ENCODE measurements at regions not wholly inside any gene's neighbourhood (a gene's known extent, or its start where the extent isn't known, plus 50 kb on each side); places are given as distances from the start of the nearest gene placed in this dataset.

DNA sequence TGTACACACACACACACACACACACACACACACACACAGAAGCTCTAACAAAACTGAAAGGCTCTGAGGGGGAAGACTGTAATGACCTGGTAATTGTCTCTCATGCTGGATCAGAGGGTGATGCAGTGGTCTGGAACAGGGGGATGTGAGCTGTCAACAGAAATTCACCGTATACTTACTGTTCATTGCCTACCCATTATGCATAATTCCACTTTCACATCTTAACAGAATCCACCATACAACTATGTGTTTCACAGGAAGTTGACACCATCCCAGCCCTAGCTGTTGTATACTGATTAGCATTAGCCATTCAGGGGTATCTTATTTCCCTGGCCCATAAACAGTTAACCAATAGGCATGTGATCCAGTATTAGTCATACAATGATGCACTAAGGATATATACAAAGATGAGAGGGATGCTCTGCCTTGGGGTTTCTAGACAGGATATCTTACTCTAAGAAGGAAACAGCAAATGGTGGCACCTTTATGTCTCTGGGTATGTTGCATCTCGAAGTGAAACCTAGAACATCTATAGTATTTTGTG lies 396.5 kb upstream of the BRINP1 start:
- no peak for ATAC-seq

DNA sequence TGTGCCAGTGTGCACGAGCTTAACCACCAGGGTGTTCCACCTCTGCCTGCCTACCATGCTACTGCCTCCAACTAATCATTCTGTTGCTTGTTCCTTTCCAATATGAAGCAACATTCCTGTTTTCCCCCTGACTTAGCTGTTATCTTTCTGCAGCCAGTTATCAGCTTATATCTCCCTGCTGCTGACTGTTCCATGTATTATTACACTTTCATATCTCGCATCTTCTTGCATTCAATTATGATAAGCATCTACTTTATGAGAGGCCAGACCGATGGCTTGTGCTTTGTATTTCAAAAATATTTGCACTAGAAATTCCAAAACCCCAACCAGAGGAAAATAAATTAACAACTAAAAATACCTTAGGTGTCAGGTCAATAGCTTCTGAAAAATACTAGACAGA lies 394.0 kb upstream of the BRINP1 start:
- Mint-ChIP-seq H3K4me1 (peaks cover 10% of the 10 kb centered on the region), H3K27me3 (peaks cover 9% of the 10 kb centered on the region), H3K9me3 (no peaks in the 10 kb centered on the region), H3K4me3 (no peak overlapping the region), H3K27ac (no peak overlapping the region), H3K36me3 (no peaks in the 10 kb centered on the region)
- ATAC-seq: no peak

More for the DNA sequence above, 396.5 kb upstream of the BRINP1 start:
- Mint-ChIP-seq H3K27me3 (no peaks in the 10 kb centered on the region), H3K36me3 (no peaks in the 10 kb centered on the region), H3K9me3 (no peaks in the 10 kb centered on the region), H3K4me3 (no peak overlapping the region), H3K4me1 (peaks cover 10% of the 10 kb centered on the region), H3K27ac (no peak overlapping the region)

DNA sequence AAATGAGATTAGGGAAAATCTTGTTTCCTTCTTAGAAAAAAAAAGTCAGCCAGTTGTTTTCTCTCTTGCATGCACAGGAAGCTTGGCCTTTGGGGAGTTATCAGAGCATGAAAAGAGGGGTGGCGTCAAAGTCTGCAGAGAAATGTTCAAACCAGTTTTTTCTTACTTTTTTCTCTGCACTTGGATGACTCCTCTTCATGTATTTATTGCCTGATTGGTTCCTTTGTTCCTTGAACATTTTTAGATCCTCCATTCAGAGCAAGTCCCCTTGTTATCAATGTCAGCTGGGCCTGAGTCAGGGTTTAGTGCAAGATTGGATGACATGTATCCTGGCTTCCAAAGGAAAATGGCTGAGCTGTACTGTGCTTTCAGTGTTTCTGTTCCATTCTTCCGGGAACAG lies 392.6 kb upstream of the BRINP1 start:
- ATAC-seq: peak; percentile 78
- Mint-ChIP-seq H3K27ac (peak overlapping the region; percentile 72), H3K4me1 (peaks cover 10% of the 10 kb centered on the region), H3K4me3 (peak overlapping the region; percentile 30), H3K36me3 (no peaks in the 10 kb centered on the region), H3K27me3 (peaks cover 23% of the 10 kb centered on the region), H3K9me3 (no peaks in the 10 kb centered on the region)

DNA sequence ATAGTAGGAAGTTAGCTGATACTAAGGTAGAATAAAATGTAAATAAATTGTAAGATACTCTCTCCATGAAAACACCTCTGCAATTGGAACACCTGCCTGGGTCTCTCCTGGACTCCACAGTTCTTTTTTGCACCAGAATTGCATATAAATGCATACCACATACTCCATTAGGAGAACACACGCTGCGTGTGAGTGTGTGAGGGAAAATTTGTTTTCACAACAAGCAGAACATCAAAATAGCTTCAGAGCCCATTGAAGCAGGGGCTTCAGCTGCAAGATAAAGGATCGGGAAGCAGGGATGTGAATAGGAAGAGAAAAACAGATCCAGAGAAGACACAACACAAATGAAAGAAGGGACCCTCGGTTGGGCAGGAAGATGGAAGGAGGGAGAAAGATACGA lies 389.8 kb upstream of the BRINP1 start:
- Mint-ChIP-seq H3K9me3 (no peaks in the 10 kb centered on the region), H3K4me3 (no peak overlapping the region), H3K36me3 (no peaks in the 10 kb centered on the region), H3K27ac (no peak overlapping the region), H3K4me1 (peaks cover 10% of the 10 kb centered on the region), H3K27me3 (peaks cover 24% of the 10 kb centered on the region)
- no peak for ATAC-seq

DNA sequence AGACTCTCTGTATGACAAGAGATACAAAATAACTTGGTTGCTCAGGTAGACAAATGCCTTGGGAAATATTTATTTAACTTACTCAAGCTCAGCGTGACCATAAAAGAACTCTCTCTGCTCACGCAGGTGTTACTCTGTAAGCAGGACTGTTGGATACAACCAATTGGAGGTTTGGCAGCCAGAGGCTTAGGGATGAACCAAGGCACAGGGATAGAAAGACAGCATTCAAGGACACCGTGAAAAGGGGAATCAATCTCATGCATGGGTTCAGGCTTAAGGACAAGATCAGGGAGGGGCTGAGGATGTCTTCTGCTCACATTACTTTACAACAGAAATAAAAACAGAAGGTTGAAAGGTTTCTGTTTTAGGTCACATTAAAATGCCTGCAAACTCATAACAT lies 389.0 kb upstream of the BRINP1 start:
- peaks cover 24% of the 10 kb centered on the region for H3K27me3 Mint-ChIP-seq
- peaks cover 10% of the 10 kb centered on the region for H3K4me1 Mint-ChIP-seq
- H3K27ac Mint-ChIP-seq: no peak overlapping the region
- no peak overlapping the region for H3K4me3 Mint-ChIP-seq
- H3K36me3 Mint-ChIP-seq: no peaks in the 10 kb centered on the region
- H3K9me3 Mint-ChIP-seq: no peaks in the 10 kb centered on the region
- no peak for ATAC-seq

- ATAC-seq: no peak
- peaks cover 31% of the 10 kb centered on the region for H3K4me1 Mint-ChIP-seq
- H3K27me3 Mint-ChIP-seq: no peaks in the 10 kb centered on the region
- no peaks in the 10 kb centered on the region for H3K36me3 Mint-ChIP-seq
- no peak overlapping the region for H3K4me3 Mint-ChIP-seq
- no peak overlapping the region for H3K27ac Mint-ChIP-seq
- H3K9me3 Mint-ChIP-seq: peaks cover 3% of the 10 kb centered on the region
These were observed 370.2 kb upstream of the BRINP1 start for GRCh38 chr9:119739476-119739875.

GRCh38 chr9:119736491-119737454 lies 367.5 kb upstream of the BRINP1 start:
- H3K27me3 Mint-ChIP-seq: no peaks in the 10 kb centered on the region
- peak; percentile 96 for ATAC-seq
- peak overlapping the region; percentile 29 for H3K27ac Mint-ChIP-seq
- H3K4me3 Mint-ChIP-seq: peak overlapping the region; percentile 31
- peaks cover 31% of the 10 kb centered on the region for H3K4me1 Mint-ChIP-seq
- peaks cover 3% of the 10 kb centered on the region for H3K9me3 Mint-ChIP-seq
- no peaks in the 10 kb centered on the region for H3K36me3 Mint-ChIP-seq

DNA sequence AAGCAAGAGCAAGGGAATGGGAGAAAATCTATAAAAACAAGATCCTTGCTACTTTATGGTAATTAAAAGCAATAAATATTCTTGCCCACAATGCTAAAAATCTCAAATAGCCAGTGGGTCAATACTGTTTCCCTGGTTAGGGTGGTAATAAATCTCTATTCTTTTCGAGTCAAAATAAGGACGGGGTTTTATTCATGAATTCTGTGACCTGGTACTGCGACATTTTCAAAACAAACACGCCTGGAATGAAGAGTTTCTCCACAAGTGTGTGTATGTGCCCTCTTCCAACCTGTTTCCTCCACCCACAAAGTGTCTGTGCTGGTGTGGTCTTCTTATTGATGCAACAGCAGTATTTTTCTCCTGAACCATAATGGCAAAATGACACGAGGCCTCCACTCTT lies 358.8 kb upstream of the BRINP1 start:
- Mint-ChIP-seq H3K27me3 (peaks cover 18% of the 10 kb centered on the region), H3K4me1 (no peaks in the 10 kb centered on the region), H3K4me3 (no peak overlapping the region), H3K9me3 (no peaks in the 10 kb centered on the region), H3K36me3 (no peaks in the 10 kb centered on the region), H3K27ac (no peak overlapping the region)
- no peak for ATAC-seq

DNA sequence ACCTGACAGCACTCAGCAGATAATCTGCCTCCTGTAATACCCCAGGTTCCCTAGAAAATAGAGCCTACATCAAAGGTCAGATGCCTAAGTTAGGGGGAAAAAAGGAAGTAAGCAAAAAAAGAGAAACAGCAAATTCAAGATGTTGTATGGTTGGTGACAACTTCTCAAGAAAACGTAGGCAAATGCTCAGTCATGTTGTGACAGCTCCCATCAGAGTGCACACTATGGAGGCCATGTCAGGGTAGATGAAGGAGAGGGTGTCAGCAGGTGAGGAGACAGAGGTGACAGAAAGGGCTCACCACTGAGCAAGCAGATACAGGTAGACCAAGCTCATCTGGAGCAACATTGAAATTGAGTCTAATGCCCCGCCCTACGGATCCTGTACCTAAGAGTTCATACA lies 356.8 kb upstream of the BRINP1 start:
- H3K4me3 Mint-ChIP-seq: no peak overlapping the region
- H3K27ac Mint-ChIP-seq: no peak overlapping the region
- H3K9me3 Mint-ChIP-seq: no peaks in the 10 kb centered on the region
- H3K27me3 Mint-ChIP-seq: peaks cover 21% of the 10 kb centered on the region
- H3K36me3 Mint-ChIP-seq: no peaks in the 10 kb centered on the region
- no peaks in the 10 kb centered on the region for H3K4me1 Mint-ChIP-seq
- ATAC-seq: peak; percentile 20

DNA sequence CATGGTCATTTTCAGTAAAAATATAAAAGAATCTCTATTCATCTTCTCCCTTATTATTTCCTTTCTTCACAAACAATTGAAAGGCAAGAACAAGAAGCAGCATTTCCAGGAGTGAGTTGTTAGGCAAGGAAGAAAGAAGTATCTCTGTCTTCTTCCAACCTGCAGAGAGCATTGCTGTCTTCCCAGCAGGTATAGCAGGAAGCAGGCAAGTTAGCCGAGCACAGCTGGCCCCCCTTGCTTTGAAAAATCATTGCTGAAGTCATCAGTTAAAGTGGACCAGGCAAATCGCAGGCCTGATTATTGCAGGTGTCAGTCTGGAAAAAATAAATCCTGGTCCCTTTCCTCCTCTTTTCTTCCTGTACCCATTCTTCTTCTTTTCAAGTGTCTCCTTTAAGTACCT lies 353.1 kb upstream of the BRINP1 start:
- no peaks in the 10 kb centered on the region for H3K9me3 Mint-ChIP-seq
- H3K4me3 Mint-ChIP-seq: no peak overlapping the region
- H3K36me3 Mint-ChIP-seq: no peaks in the 10 kb centered on the region
- no peak for ATAC-seq
- H3K27me3 Mint-ChIP-seq: peaks cover 21% of the 10 kb centered on the region
- no peak overlapping the region for H3K27ac Mint-ChIP-seq
- no peaks in the 10 kb centered on the region for H3K4me1 Mint-ChIP-seq

- no peak overlapping the region for H3K4me3 Mint-ChIP-seq
- no peak for ATAC-seq
- H3K27me3 Mint-ChIP-seq: peaks cover 11% of the 10 kb centered on the region
- H3K4me1 Mint-ChIP-seq: no peaks in the 10 kb centered on the region
- no peaks in the 10 kb centered on the region for H3K9me3 Mint-ChIP-seq
- H3K36me3 Mint-ChIP-seq: no peaks in the 10 kb centered on the region
- no peak overlapping the region for H3K27ac Mint-ChIP-seq
These were observed 343.1 kb upstream of the BRINP1 start for GRCh38 chr9:119712325-119712724.

GRCh38 chr9:119709431-119709830 lies 340.2 kb upstream of the BRINP1 start:
- no peaks in the 10 kb centered on the region for H3K9me3 Mint-ChIP-seq
- no peaks in the 10 kb centered on the region for H3K4me1 Mint-ChIP-seq
- peaks cover 11% of the 10 kb centered on the region for H3K27me3 Mint-ChIP-seq
- ATAC-seq: no peak
- H3K27ac Mint-ChIP-seq: no peak overlapping the region
- no peaks in the 10 kb centered on the region for H3K36me3 Mint-ChIP-seq
- no peak overlapping the region for H3K4me3 Mint-ChIP-seq

DNA sequence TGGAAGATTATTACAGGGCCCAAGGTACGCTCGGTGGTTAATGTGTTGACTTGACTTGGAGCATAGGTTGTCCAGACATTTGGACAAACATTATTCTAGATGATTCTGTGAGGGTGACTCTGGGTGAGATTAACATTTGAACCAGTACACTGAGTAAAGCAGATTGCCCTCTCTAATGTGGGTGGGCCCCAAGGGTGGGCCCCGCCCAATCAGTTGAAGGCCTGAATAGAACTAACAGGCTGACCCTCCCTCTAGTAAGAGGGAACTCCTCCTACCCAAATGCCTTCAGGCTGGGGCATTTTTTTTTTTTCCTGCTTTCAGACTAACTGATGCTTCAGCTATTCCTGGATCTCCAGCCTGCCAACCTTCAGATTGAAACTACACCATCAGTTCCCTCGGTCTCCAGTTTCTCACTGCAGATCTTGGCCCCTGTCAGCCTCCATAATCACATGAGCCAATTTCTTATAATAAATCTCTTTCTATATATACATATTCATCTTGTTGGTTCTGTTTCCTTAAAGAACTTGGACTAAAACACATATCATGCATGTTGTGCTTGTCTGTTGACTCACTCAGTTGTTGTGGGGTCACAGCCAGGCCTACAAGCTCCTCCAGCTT lies 338.1 kb upstream of the BRINP1 start:
- Mint-ChIP-seq H3K4me1 (no peaks in the 10 kb centered on the region), H3K27me3 (peaks cover 11% of the 10 kb centered on the region), H3K36me3 (no peaks in the 10 kb centered on the region), H3K4me3 (no peak overlapping the region), H3K27ac (no peak overlapping the region), H3K9me3 (no peaks in the 10 kb centered on the region)
- no peak for ATAC-seq

DNA sequence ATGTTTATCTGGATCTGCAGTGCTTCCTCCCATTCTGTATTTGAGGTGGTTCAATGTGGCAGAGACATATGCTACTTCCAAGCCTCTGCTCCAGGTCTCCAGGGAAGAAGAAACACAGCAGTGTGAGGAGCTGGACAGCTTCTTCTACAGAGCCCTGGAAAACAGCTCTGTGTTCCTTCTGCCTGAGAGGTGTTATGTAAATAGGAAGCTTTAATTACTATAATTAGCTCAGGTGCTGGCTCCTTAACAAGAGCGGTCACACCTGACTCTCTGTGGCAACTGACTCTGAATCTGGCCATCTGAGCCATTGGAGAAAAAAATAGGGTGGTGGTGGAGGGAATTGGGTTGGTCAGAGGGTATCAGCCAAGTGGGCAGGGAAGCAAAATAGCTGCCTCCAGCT lies 332.4 kb upstream of the BRINP1 start:
- ATAC-seq: no peak

DNA sequence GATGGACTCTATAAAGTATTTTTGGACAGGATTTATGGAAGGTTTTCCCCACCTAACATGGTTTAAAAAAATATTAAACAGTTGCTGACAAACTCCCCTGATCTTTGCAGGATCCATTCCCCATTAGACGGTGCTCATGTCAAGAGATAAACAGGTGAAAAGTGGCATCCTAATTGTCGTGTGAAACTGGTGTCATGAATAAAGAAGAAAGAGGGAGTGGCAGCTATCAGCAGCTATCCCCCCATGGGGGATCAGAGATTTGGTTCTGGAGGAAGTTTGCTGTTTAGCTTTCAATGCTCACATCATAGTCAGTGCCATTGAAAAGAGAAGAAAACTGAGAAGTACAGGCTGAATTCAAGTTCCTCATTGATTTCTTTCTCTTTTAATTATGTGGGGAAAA lies 329.3 kb upstream of the BRINP1 start:
- no peak for ATAC-seq
- no peaks in the 10 kb centered on the region for H3K4me1 Mint-ChIP-seq
- no peaks in the 10 kb centered on the region for H3K36me3 Mint-ChIP-seq
- H3K4me3 Mint-ChIP-seq: no peak overlapping the region
- H3K9me3 Mint-ChIP-seq: no peaks in the 10 kb centered on the region
- H3K27ac Mint-ChIP-seq: no peak overlapping the region
- H3K27me3 Mint-ChIP-seq: no peaks in the 10 kb centered on the region

More for the DNA sequence above, 332.4 kb upstream of the BRINP1 start:
- no peaks in the 10 kb centered on the region for H3K4me1 Mint-ChIP-seq
- H3K27ac Mint-ChIP-seq: no peak overlapping the region
- no peak overlapping the region for H3K4me3 Mint-ChIP-seq
- no peaks in the 10 kb centered on the region for H3K9me3 Mint-ChIP-seq
- no peaks in the 10 kb centered on the region for H3K27me3 Mint-ChIP-seq
- H3K36me3 Mint-ChIP-seq: no peaks in the 10 kb centered on the region

DNA sequence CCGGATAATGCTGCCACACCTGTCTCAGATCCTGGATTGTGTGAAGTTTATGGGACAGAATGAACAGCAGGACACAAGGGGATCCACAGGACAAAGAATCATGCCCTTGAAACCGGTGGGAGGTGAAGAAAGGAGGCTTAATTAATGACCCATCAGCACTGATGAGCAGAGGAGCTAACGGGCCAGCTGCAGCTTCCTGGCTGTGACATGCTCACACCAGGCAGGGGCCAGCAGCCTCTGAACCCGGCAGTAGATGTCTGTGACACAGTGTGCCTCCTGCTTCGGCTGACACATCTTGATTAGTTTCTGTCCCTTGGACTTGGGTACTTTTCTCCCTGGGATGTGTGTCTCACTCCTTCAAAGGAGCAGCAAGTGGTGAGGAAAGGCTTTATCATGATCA lies 328.8 kb upstream of the BRINP1 start:
- Mint-ChIP-seq H3K27ac (no peak overlapping the region), H3K9me3 (no peaks in the 10 kb centered on the region), H3K27me3 (no peaks in the 10 kb centered on the region), H3K4me1 (no peaks in the 10 kb centered on the region), H3K4me3 (no peak overlapping the region), H3K36me3 (no peaks in the 10 kb centered on the region)
- ATAC-seq: no peak

Data from stimulated activated memory B cell treated with anti-CD40 and anti-IgM and Interleukin-4, amounts not matched to agents 10 μg/mL and 1 μg/mL and 100 μg/mL, for 72 hours (primary cell).